Mesendoderm (in vitro differentiated cells): ENCODE measurements at regions not wholly inside any gene's neighbourhood (a gene's known extent, or its start where the extent isn't known, plus 50 kb on each side); places are given as distances from the start of the nearest gene placed in this dataset.
A peak's percentile ranks its signal among the peaks of the same experiment; 100 is the strongest.

Experiments used
- DNase-seq: peaks from one replicate; pipeline ENCODE4 v3.0.0; 2013
- H2AK5ac ChIP-seq: 2 replicates; pipeline ENCODE4 v1.6.1; 2013; ENCODE audit warnings: low read length, inconsistent platforms
- H2BK120ac ChIP-seq: 2 replicates; pipeline ENCODE4 v1.6.1; 2013; ENCODE audit warnings: low read depth, mild to moderate bottlenecking, low read length, moderate library complexity, mixed read lengths
- H2BK15ac ChIP-seq: replicated peaks from 2 replicates; pipeline ENCODE4 v1.6.1; 2013; ENCODE audit warnings: low read depth, mild to moderate bottlenecking, moderate library complexity
- H2BK5ac ChIP-seq: 2 replicates; pipeline ENCODE4 v1.6.1; 2013; ENCODE audit warnings: low read length, inconsistent platforms
- H3K18ac ChIP-seq: 2 replicates; pipeline ENCODE4 v1.6.1; 2013; ENCODE audit warnings: mild to moderate bottlenecking, low read length, mixed read lengths
- H3K23ac ChIP-seq: one replicate; pipeline ENCODE4 v1.6.1; 2013; ENCODE audit warnings: low read length
- H3K27ac ChIP-seq: 2 replicates; pipeline ENCODE4 v1.5.1; 2013; ENCODE audit warnings: low read depth, mild to moderate bottlenecking, inconsistent platforms, low read length, moderate library complexity
- H3K27me3 ChIP-seq: 2 replicates; pipeline ENCODE4 v1.6.1; 2013; ENCODE audit warnings: low read length, control low read depth, mild to moderate bottlenecking, inconsistent platforms; ENCODE audit not compliant: insufficient read depth, poor library complexity
- H3K36me3 ChIP-seq: 2 replicates; pipeline ENCODE4 v1.6.1; 2013; ENCODE audit warnings: low read length, inconsistent platforms; ENCODE audit not compliant: control insufficient read depth, insufficient read depth
- H3K4ac ChIP-seq: one replicate; pipeline ENCODE4 v1.6.1; 2013; ENCODE audit warnings: low read depth, mild to moderate bottlenecking, low read length, moderate library complexity
- H3K4me1 ChIP-seq: 2 replicates; pipeline ENCODE4 v1.6.1; 2013; ENCODE audit warnings: low read depth, low read length, inconsistent platforms; ENCODE audit not compliant: control insufficient read depth
- H3K4me2 ChIP-seq: 2 replicates; pipeline ENCODE4 v1.6.1; 2013; ENCODE audit warnings: low read length
- H3K4me3 ChIP-seq: 2 replicates; pipeline ENCODE4 v1.5.1; 2013; ENCODE audit warnings: mild to moderate bottlenecking, low read length
- H3K56ac ChIP-seq: one replicate; pipeline ENCODE4 v1.6.1; 2013; ENCODE audit warnings: low read length
- H3K79me1 ChIP-seq: 2 replicates; pipeline ENCODE4 v1.6.1; 2013; ENCODE audit warnings: low read length, inconsistent platforms
- H3K79me2 ChIP-seq: 2 replicates; pipeline ENCODE4 v1.6.1; 2013; ENCODE audit warnings: mild to moderate bottlenecking, low read length; ENCODE audit not compliant: control insufficient read depth, insufficient read depth
- H3K9ac ChIP-seq: 2 replicates; pipeline ENCODE4 v1.6.1; 2013; ENCODE audit warnings: low read length, inconsistent platforms
- H4K5ac ChIP-seq: one replicate; pipeline ENCODE4 v1.6.1; 2013; ENCODE audit warnings: low read length
- H4K8ac ChIP-seq: one replicate; pipeline ENCODE4 v1.6.1; 2013; ENCODE audit warnings: low read depth, mild to moderate bottlenecking, control low read depth, low read length, moderate library complexity
- WGBS: extraction: QIAGEN DNeasy Blood & Tissue Kit; methylation state at CpG from one replicate; pipeline ENCODE4 v1.1.7; 2013; ENCODE audit warnings: low lambda C conversion rate, missing lambda C conversion rate; ENCODE audit not compliant: insufficient coverage; ENCODE audit errors: extremely low coverage; 5-methylcytosine and 5-hydroxymethylcytosine counted together

GRCh38 chr6:167698540-167698939 lies 128.2 kb upstream of the AFDN start:
- no peak overlapping the region for H3K9ac ChIP-seq
- no peaks in the 10 kb centered on the region for H3K79me1 ChIP-seq
- H2BK120ac ChIP-seq: no peak overlapping the region
- no peaks in the 10 kb centered on the region for H3K79me2 ChIP-seq
- no peak overlapping the region for H3K23ac ChIP-seq
- no peak overlapping the region for H4K8ac ChIP-seq
- H3K27ac ChIP-seq: no peak overlapping the region
- peak overlapping the region; percentile 47 for H3K56ac ChIP-seq
- no peaks in the 10 kb centered on the region for H3K36me3 ChIP-seq
- H2BK5ac ChIP-seq: no peak overlapping the region
- H3K4ac ChIP-seq: no peak overlapping the region
- no peak overlapping the region for H3K4me2 ChIP-seq
- no peaks in the 10 kb centered on the region for H3K27me3 ChIP-seq
- no peak overlapping the region for H3K4me3 ChIP-seq
- H3K18ac ChIP-seq: no peak overlapping the region
- DNase-seq: no peak
- H3K4me1 ChIP-seq: peaks cover 9% of the 10 kb centered on the region
- WGBS: no CpG with 5 or more reads among the region's 12 CpGs
- no peak overlapping the region for H2BK15ac ChIP-seq
- H4K5ac ChIP-seq: no peak overlapping the region
- peak overlapping the region; percentile 44 for H2AK5ac ChIP-seq

- WGBS: no CpG with 5 or more reads among the region's 21 CpGs
- H2BK15ac ChIP-seq: no peak overlapping the region
- peak; percentile 32 for DNase-seq
- H2BK5ac ChIP-seq: peak overlapping the region; percentile 59
- H4K5ac ChIP-seq: no peak overlapping the region
- peaks cover 9% of the 10 kb centered on the region for H3K4me1 ChIP-seq
- peak overlapping the region; percentile 29 for H3K18ac ChIP-seq
- H3K9ac ChIP-seq: peak overlapping the region; percentile 13
- H3K27me3 ChIP-seq: no peaks in the 10 kb centered on the region
- no peak overlapping the region for H3K23ac ChIP-seq
- peak overlapping the region; percentile 16 for H3K27ac ChIP-seq
- H3K4me3 ChIP-seq: no peak overlapping the region
- peak overlapping the region; percentile 67 for H3K56ac ChIP-seq
- no peak overlapping the region for H2AK5ac ChIP-seq
- no peak overlapping the region for H2BK120ac ChIP-seq
- no peaks in the 10 kb centered on the region for H3K79me1 ChIP-seq
- H3K4me2 ChIP-seq: no peak overlapping the region
- H3K36me3 ChIP-seq: no peaks in the 10 kb centered on the region
- no peak overlapping the region for H4K8ac ChIP-seq
- H3K4ac ChIP-seq: no peak overlapping the region
- H3K79me2 ChIP-seq: no peaks in the 10 kb centered on the region
Observed at GRCh38 chr6:167699141-167699931, 127.4 kb upstream of the AFDN start.

GRCh38 chr6:167700199-167700598 lies 126.5 kb upstream of the AFDN start:
- Histone ChIP-seq H3K27ac (no peak overlapping the region), H3K23ac (no peak overlapping the region), H3K27me3 (no peaks in the 10 kb centered on the region), H2BK5ac (peak overlapping the region; percentile 29), H3K4ac (peak overlapping the region; percentile 27), H3K9ac (no peak overlapping the region), H2AK5ac (no peak overlapping the region), H4K8ac (no peak overlapping the region), H3K79me2 (no peaks in the 10 kb centered on the region), H4K5ac (no peak overlapping the region), H3K56ac (no peak overlapping the region), H3K36me3 (no peaks in the 10 kb centered on the region), H2BK15ac (no peak overlapping the region), H3K4me3 (no peak overlapping the region), H3K4me1 (peaks cover 9% of the 10 kb centered on the region), H3K18ac (peak overlapping the region; percentile 34), H2BK120ac (no peak overlapping the region), H3K4me2 (no peak overlapping the region), H3K79me1 (no peaks in the 10 kb centered on the region)
- no peak for DNase-seq
- no CpG with 5 or more reads among the region's 8 CpGs for WGBS

GRCh38 chr6:167701010-167701409 lies 125.7 kb upstream of the AFDN start:
- WGBS: no CpG with 5 or more reads among the region's 12 CpGs
- no peak overlapping the region for H4K5ac ChIP-seq

GRCh38 chr6:167702241-167702827 lies 124.4 kb upstream of the AFDN start:
- Histone ChIP-seq H4K8ac (no peak overlapping the region), H3K36me3 (no peaks in the 10 kb centered on the region), H3K18ac (no peak overlapping the region), H3K79me1 (no peaks in the 10 kb centered on the region), H2AK5ac (no peak overlapping the region), H3K27ac (no peak overlapping the region), H3K56ac (no peak overlapping the region), H4K5ac (no peak overlapping the region), H3K27me3 (no peaks in the 10 kb centered on the region), H2BK120ac (no peak overlapping the region), H3K79me2 (no peaks in the 10 kb centered on the region), H3K4ac (no peak overlapping the region), H3K4me1 (peaks cover 9% of the 10 kb centered on the region), H3K9ac (no peak overlapping the region), H3K23ac (no peak overlapping the region), H2BK5ac (no peak overlapping the region), H2BK15ac (no peak overlapping the region), H3K4me2 (no peak overlapping the region), H3K4me3 (no peak overlapping the region)
- no peak for DNase-seq
- WGBS: no CpG with 5 or more reads among the region's 8 CpGs

More at GRCh38 chr6:167701010-167701409, 125.7 kb upstream of the AFDN start:
- H3K18ac ChIP-seq: no peak overlapping the region
- H3K4ac ChIP-seq: no peak overlapping the region
- H3K36me3 ChIP-seq: no peaks in the 10 kb centered on the region
- no peak overlapping the region for H3K4me2 ChIP-seq
- no peak overlapping the region for H2BK120ac ChIP-seq
- H2BK5ac ChIP-seq: no peak overlapping the region
- no peaks in the 10 kb centered on the region for H3K79me1 ChIP-seq
- no peaks in the 10 kb centered on the region for H3K27me3 ChIP-seq
- H3K23ac ChIP-seq: no peak overlapping the region
- no peak overlapping the region for H3K9ac ChIP-seq
- H3K56ac ChIP-seq: no peak overlapping the region
- no peak overlapping the region for H2BK15ac ChIP-seq
- DNase-seq: no peak
- peaks cover 9% of the 10 kb centered on the region for H3K4me1 ChIP-seq
- no peak overlapping the region for H3K27ac ChIP-seq
- no peak overlapping the region for H4K8ac ChIP-seq
- no peaks in the 10 kb centered on the region for H3K79me2 ChIP-seq
- no peak overlapping the region for H3K4me3 ChIP-seq
- H2AK5ac ChIP-seq: no peak overlapping the region
